Neural progenitor cell (in vitro differentiated cells): ENCODE measurements at regions not wholly inside any gene's neighbourhood (a gene's known extent, or its start where the extent isn't known, plus 50 kb on each side); places are given as distances from the start of the nearest gene placed in this dataset.

Experiments
- EZH2 ChIP-seq: fragments of 200-600 bp; sonication (generic); IDR thresholded peaks from 2 replicates; pipeline ENCODE4 v1.6.1; 2017; ENCODE audit warnings: antibody characterized with exemption, mild to moderate bottlenecking, moderate library complexity
- EZH2phosphoT487 ChIP-seq: fragments of 200-600 bp; sonication (generic); IDR thresholded peaks from 2 replicates; pipeline ENCODE4 v1.6.1; 2017; ENCODE audit warnings: antibody characterized with exemption
- TF ChIP-seq, protein P1 (sequence below): fragments of 200-600 bp; sonication (generic); IDR thresholded peaks from 2 replicates; pipeline ENCODE4 v1.5.1; 2017; ENCODE audit warnings: antibody characterized with exemption, mild to moderate bottlenecking

DNA sequence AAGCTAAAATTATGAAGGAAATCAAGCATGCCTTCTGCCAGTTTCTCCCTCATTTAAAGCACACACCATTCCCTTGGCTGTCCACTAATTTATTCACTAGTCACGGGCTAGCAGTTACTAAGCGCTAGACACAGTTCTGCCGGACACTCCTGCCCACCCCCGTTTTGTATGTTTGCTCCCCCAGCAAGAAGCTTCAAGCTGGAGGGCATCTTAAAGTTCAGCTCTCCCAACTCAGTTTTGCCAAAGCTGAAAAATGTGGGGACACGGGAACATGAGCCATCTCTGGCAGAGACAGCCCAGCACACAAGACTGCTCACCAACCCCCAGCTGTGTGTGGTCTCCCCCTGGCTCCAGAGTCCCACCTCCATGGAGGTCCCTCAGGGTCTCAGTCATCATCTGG lies 263.6 kb downstream of the BRD1 start:
- no peak for TF ChIP-seq EZH2
- TF ChIP-seq, protein P1, sequence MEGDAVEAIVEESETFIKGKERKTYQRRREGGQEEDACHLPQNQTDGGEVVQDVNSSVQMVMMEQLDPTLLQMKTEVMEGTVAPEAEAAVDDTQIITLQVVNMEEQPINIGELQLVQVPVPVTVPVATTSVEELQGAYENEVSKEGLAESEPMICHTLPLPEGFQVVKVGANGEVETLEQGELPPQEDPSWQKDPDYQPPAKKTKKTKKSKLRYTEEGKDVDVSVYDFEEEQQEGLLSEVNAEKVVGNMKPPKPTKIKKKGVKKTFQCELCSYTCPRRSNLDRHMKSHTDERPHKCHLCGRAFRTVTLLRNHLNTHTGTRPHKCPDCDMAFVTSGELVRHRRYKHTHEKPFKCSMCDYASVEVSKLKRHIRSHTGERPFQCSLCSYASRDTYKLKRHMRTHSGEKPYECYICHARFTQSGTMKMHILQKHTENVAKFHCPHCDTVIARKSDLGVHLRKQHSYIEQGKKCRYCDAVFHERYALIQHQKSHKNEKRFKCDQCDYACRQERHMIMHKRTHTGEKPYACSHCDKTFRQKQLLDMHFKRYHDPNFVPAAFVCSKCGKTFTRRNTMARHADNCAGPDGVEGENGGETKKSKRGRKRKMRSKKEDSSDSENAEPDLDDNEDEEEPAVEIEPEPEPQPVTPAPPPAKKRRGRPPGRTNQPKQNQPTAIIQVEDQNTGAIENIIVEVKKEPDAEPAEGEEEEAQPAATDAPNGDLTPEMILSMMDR: no peak
- no peak for TF ChIP-seq EZH2phosphoT487
